Endothelial cell of umbilical vein (primary cell): ENCODE measurements at regions not wholly inside any gene's neighbourhood (a gene's known extent, or its start where the extent isn't known, plus 50 kb on each side); places are given as distances from the start of the nearest gene placed in this dataset.

ENCODE experiments used
- BruUV-seq: library from RNA; stranded (reverse); fragments of 400-500 nt; replicated peaks from 2 replicates; lab custom pipeline; 2021; lab: Mats Ljungman, UMichigan
- CTCF ChIA-PET: fragments of 300-600, 350-600 bp; sonication (Branson Sonifier 250); formaldehyde crosslinking; loops from one replicate; lab custom pipeline; 2021; ENCODE audit warnings: antibody characterized with exemption, inconsistent platforms; lab: Charles Lee
- POLR2A ChIA-PET: fragments of 300-600, 350-600 bp; sonication (Branson Sonifier 250); formaldehyde crosslinking; loops from one replicate; lab custom pipeline; 2021; ENCODE audit warnings: antibody characterized with exemption, inconsistent platforms; lab: Charles Lee
- DNase-seq: peaks from one replicate; pipeline ENCODE4 v3.0.0-alpha.2; 2011; ENCODE audit warnings: low read depth, low spot score
- FAIRE-seq: peaks from 2 replicates; lab custom pipeline; 2011; peaks lifted over from hg19 to GRCh38; lab: Jason Lieb, UNC
- H2AFZ ChIP-seq: 2 replicates; pipeline ENCODE4 v1.6.0; 2012; ENCODE audit warnings: low read depth, low read length, control low read depth, inconsistent platforms
- H3K27ac ChIP-seq: 2 replicates; pipeline ENCODE4 v1.5.1; 2011; ENCODE audit warnings: low read depth, mild to moderate bottlenecking, control low read depth, low read length, moderate library complexity; ENCODE audit not compliant: insufficient read depth
- H3K27me3 ChIP-seq, 2 experiments: 2 replicates each; pipeline versions ENCODE4 v1.6.0 to v1.6.1; 2011; ENCODE audit warnings: low read length in 2 of 2, mixed read lengths in 1 of 2; ENCODE audit not compliant: control insufficient read depth in 2 of 2, insufficient read depth in 2 of 2
- H3K36me3 ChIP-seq, 2 experiments: 2 replicates in 1 of 2; 3 replicates in 1 of 2; pipeline ENCODE4 v1.5.1; 2011; ENCODE audit warnings: low read length in 2 of 2, mild to moderate bottlenecking in 1 of 2, moderate library complexity in 1 of 2; ENCODE audit not compliant: control insufficient read depth in 2 of 2, insufficient read depth in 2 of 2; ENCODE audit errors: extremely low read depth in 1 of 2
- H3K4me1 ChIP-seq: 3 replicates; pipeline ENCODE4 v1.5.1; 2011; ENCODE audit warnings: mild to moderate bottlenecking, low read length; ENCODE audit not compliant: control insufficient read depth, insufficient read depth; ENCODE audit errors: extremely low read depth
- H3K4me2 ChIP-seq: 2 replicates; pipeline ENCODE4 v1.6.1; 2011; ENCODE audit warnings: low read length, control low read depth, mixed read lengths; ENCODE audit not compliant: insufficient read depth
- H3K4me3 ChIP-seq, 3 experiments: fragments of 200-600 bp in 1 of 3; sonication (generic), shearing (Covaris generic) in 1 of 3; replicated peaks in 1 of 3; 2 replicates each; pipeline ENCODE4 v1.5.1; 2011 to 2016; ENCODE audit warnings: control low read depth in 3 of 3, low read length in 3 of 3, mild to moderate bottlenecking in 2 of 3, inconsistent platforms in 1 of 3, low read depth in 1 of 3, moderate library complexity in 1 of 3; ENCODE audit not compliant: insufficient read depth in 1 of 3
- H3K79me2 ChIP-seq: 2 replicates; pipeline ENCODE4 v1.6.0; 2012; ENCODE audit warnings: low read length, inconsistent platforms; ENCODE audit not compliant: control insufficient read depth, insufficient read depth
- H3K9ac ChIP-seq: replicated peaks from 2 replicates; pipeline ENCODE3; 2011; ENCODE audit warnings: low read length, control low read depth; ENCODE audit not compliant: insufficient read depth; ENCODE audit errors: extremely low read depth
- H3K9me1 ChIP-seq: replicated peaks from 3 replicates; pipeline ENCODE4 v1.6.0; 2011; ENCODE audit warnings: mild to moderate bottlenecking, low read length; ENCODE audit not compliant: control insufficient read depth, insufficient read depth; ENCODE audit errors: extremely low read depth
- H3K9me3 ChIP-seq: replicated peaks from 2 replicates; pipeline ENCODE4 v1.5.1; 2012; ENCODE audit warnings: low read length, inconsistent platforms; ENCODE audit not compliant: control insufficient read depth, insufficient read depth
- H4K20me1 ChIP-seq: replicated peaks from 2 replicates; pipeline ENCODE3; 2011; ENCODE audit warnings: mild to moderate bottlenecking, low read length; ENCODE audit not compliant: control insufficient read depth, insufficient read depth; ENCODE audit errors: extremely low read depth
- EZH2 ChIP-seq: IDR thresholded peaks from 2 replicates; pipeline ENCODE4 v1.6.1; 2012; ENCODE audit warnings: borderline replicate concordance, low read depth, mild to moderate bottlenecking, moderate library complexity, low read length, inconsistent platforms; ENCODE audit not compliant: severe bottlenecking
- FOS ChIP-seq: IDR thresholded peaks from 2 replicates; pipeline ENCODE4 v1.6.1; 2011; ENCODE audit warnings: mild to moderate bottlenecking, low read length, moderate library complexity, borderline replicate concordance; ENCODE audit not compliant: insufficient read depth
- GATA2 ChIP-seq: IDR thresholded peaks from 2 replicates; pipeline ENCODE4 v1.7.0; 2011; ENCODE audit warnings: low read depth, mild to moderate bottlenecking, moderate library complexity, mixed read lengths, low read length; ENCODE audit not compliant: insufficient read length, insufficient read depth
- JUN ChIP-seq: IDR thresholded peaks from 2 replicates; pipeline ENCODE4 v1.6.1; 2011; ENCODE audit warnings: borderline replicate concordance, low read depth; ENCODE audit not compliant: insufficient read length, insufficient read depth
- MYC ChIP-seq: IDR thresholded peaks from one replicate; pipeline ENCODE4 v1.6.1; 2011; ENCODE audit warnings: mild to moderate bottlenecking, low read depth, low read length
- POLR2A ChIP-seq: IDR thresholded peaks from 2 replicates; pipeline ENCODE4 v1.6.1; 2012; ENCODE audit warnings: low read depth, mild to moderate bottlenecking, control low read depth, low read length
- POLR2AphosphoS5 ChIP-seq: IDR thresholded peaks from 2 replicates; pipeline ENCODE4 v1.6.1; 2012; ENCODE audit warnings: low read depth, mild to moderate bottlenecking, control low read depth, low read length, moderate library complexity; ENCODE audit not compliant: insufficient read depth
- dilution Hi-C: fragments of 300-500 bp; cut with MboI; formaldehyde crosslinking; loops from one replicate; pipeline ENCODE4 v1.15.0; 2019; ENCODE audit warnings: low sequenced_read_pairs; ENCODE audit not compliant: extremely low pct_ligation_motif_present
- intact Hi-C: fragments of 100-400 bp; cut with micrococcal nuclease; formaldehyde crosslinking; loops from one replicate; pipeline ENCODE4 v1.10.0; 2022
- TF ChIP-seq, protein P1 (sequence below), 2 donors: IDR thresholded peaks; 1 replicate in 1 of 2; 2 replicates in 1 of 2; pipeline ENCODE4 v1.5.1; 2011; ENCODE audit warnings: low read length in 2 of 2, mild to moderate bottlenecking in 2 of 2, moderate library complexity in 2 of 2, control low read depth in 1 of 2, inconsistent platforms in 1 of 2, low read depth in 1 of 2; ENCODE audit not compliant: insufficient read depth in 1 of 2; ENCODE audit errors: extremely low read depth in 1 of 2
- TF ChIP-seq, protein P2 (sequence below): IDR thresholded peaks from 2 replicates; pipeline ENCODE4 v1.6.1; 2011; ENCODE audit not compliant: insufficient read depth, insufficient read length

DNA sequence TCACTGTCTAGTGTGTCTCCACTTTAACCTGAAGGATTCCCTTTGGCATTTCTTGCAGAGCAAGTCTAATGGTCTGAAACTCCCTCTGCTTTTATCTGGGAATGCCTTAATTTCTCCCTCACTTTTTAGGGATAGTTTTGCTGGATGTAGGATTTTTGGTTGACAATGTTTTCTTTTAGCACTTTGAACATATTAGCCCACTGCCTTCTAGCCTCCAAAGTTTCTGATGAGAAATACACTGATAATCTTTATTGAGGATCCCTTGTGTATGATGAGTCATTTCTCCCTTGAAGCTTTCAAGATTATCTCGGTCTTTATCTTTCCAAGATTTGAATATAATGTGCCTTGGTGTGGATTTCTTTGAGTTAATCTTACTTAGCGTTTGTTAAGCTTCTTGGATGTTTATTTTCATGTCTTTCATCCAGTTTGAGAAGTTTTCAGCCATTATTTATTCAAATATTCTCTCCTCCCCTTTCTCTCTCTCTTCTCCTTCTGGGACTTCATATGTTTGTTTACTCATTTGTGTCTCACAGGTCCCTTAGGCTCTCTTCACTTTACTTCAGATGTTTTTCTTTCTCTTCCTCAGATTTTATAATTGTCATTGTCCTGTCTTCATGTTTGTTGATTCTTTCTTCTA lies 53.1 kb downstream of the STYXL2 start:
- Histone ChIP-seq H3K27ac (no peak overlapping the region), H2AFZ (no peak overlapping the region), H3K36me3 (no peaks in the 10 kb centered on the region), H3K4me3 (no peak overlapping the region), H4K20me1 (no peaks in the 10 kb centered on the region), H3K9me3 (no peaks in the 10 kb centered on the region), H3K4me1 (no peaks in the 10 kb centered on the region), H3K79me2 (no peaks in the 10 kb centered on the region), H3K9ac (no peak overlapping the region), H3K9me1 (no peaks in the 10 kb centered on the region), H3K27me3 (peaks cover 0 to 1% of the 10 kb centered on the region in 2 experiments), H3K4me2 (no peak overlapping the region)
- ChIA-PET CTCF (no interaction called here), POLR2A (no interaction called here)
- dilution Hi-C loops (no loop called here), intact Hi-C loops (no loop called here)
- TF ChIP-seq POLR2AphosphoS5 (no peak), POLR2A (no peak), MYC (no peak), EZH2 (no peak), JUN (no peak), FOS (no peak), GATA2 (no peak)
- TF ChIP-seq, protein P1, sequence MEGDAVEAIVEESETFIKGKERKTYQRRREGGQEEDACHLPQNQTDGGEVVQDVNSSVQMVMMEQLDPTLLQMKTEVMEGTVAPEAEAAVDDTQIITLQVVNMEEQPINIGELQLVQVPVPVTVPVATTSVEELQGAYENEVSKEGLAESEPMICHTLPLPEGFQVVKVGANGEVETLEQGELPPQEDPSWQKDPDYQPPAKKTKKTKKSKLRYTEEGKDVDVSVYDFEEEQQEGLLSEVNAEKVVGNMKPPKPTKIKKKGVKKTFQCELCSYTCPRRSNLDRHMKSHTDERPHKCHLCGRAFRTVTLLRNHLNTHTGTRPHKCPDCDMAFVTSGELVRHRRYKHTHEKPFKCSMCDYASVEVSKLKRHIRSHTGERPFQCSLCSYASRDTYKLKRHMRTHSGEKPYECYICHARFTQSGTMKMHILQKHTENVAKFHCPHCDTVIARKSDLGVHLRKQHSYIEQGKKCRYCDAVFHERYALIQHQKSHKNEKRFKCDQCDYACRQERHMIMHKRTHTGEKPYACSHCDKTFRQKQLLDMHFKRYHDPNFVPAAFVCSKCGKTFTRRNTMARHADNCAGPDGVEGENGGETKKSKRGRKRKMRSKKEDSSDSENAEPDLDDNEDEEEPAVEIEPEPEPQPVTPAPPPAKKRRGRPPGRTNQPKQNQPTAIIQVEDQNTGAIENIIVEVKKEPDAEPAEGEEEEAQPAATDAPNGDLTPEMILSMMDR (IDR thresholded peaks at IDR 0.05; ENCODE audit: extremely low read depth in 1 of 2, insufficient read depth in 1 of 2, low read depth in 1 of 2, low read length in 2 of 2) = no peak
- TF ChIP-seq, protein P2, sequence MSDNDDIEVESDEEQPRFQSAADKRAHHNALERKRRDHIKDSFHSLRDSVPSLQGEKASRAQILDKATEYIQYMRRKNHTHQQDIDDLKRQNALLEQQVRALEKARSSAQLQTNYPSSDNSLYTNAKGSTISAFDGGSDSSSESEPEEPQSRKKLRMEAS = no peak
- DNase-seq = no peak
- no peak for FAIRE-seq
- no TSS peak for BruUV-seq
